ENCODE measurements at regions not wholly inside any gene's neighbourhood (a gene's known extent, or its start where the extent isn't known, plus 50 kb on each side); places are given as distances from the start of the nearest gene placed in this dataset.

- Mint-ChIP-seq H3K27me3 (ENCODE audit: low read depth) (no peaks in the 10 kb centered on the region), H3K4me1 (peaks cover 6 to 14% of the 10 kb centered on the region in 2 experiments), H3K9me3 (no peaks in the 10 kb centered on the region), H3K36me3 (ENCODE audit: insufficient read depth in 1 of 3, low read depth in 3 of 3) (no peaks in the 10 kb centered on the region), H3K27ac (no peak overlapping the region), H3K4me3 (no peak overlapping the region)
- Histone ChIP-seq H2AFZ (ENCODE audit: low read length) (no peak overlapping the region), H3K27me3 (ENCODE audit: insufficient read depth, low read length) (no peaks in the 10 kb centered on the region), H2BK15ac (ENCODE audit: low read depth, low read length) (no peak overlapping the region), H3K79me1 (ENCODE audit: insufficient read depth, low read depth, low read length, poor library complexity, severe bottlenecking) (no peaks in the 10 kb centered on the region), H3T11ph (ENCODE audit: low read length) (no peak overlapping the region), H2BK5ac (ENCODE audit: insufficient read length, low read length) (no peak overlapping the region), H3K27ac (ENCODE audit: insufficient read length, low read depth, low read length) (no peak overlapping the region), H4K8ac (replicated peaks; ENCODE audit: insufficient read length, low read depth, low read length) (no peak overlapping the region), H3K9me3 (ENCODE audit: control insufficient read depth, low read depth, low read length) (no peaks in the 10 kb centered on the region), H4K91ac (ENCODE audit: insufficient read length, low read depth, low read length) (no peak overlapping the region), H3K4me2 (ENCODE audit: insufficient read depth, insufficient read length, low read length) (no peak overlapping the region), H2BK20ac (ENCODE audit: low read depth, low read length, poor library complexity, severe bottlenecking) (no peak overlapping the region), H3K23ac (ENCODE audit: insufficient read length, low read depth, low read length) (no peak overlapping the region), H3K4me1 (ENCODE audit: insufficient read depth, low read length) (no peaks in the 10 kb centered on the region; the same call in 1 of the 2 replicates), H2BK12ac (ENCODE audit: insufficient read length, low read depth, low read length) (no peak overlapping the region), H2AK5ac (ENCODE audit: insufficient read length, low read length) (no peak overlapping the region), H4K20me1 (ENCODE audit: control insufficient read depth, insufficient read depth, insufficient read length) (no peaks in the 10 kb centered on the region), H3K79me2 (ENCODE audit: insufficient read depth, low read length) (no peaks in the 10 kb centered on the region), H3K9ac (ENCODE audit: extremely low read depth, insufficient read length, low read length) (no peak overlapping the region), H3K4ac (ENCODE audit: low read depth, low read length) (no peak overlapping the region), H2BK120ac (ENCODE audit: low read depth, low read length, poor library complexity, severe bottlenecking) (no peak overlapping the region), H3K14ac (ENCODE audit: insufficient read depth, low read length) (no peak overlapping the region), H3K56ac (ENCODE audit: insufficient read length, low read depth, low read length) (no peak overlapping the region), H3K23me2 (ENCODE audit: insufficient read length, low read depth, low read length, poor library complexity, severe bottlenecking) (no peaks in the 10 kb centered on the region), H4K5ac (ENCODE audit: insufficient read length, low read depth, low read length) (no peak overlapping the region), H3K18ac (ENCODE audit: insufficient read length, low read depth, low read length) (no peak overlapping the region)
- WGBS (ENCODE audit: extremely low coverage, insufficient read length, low lambda C conversion rate): no CpG with 5 or more reads among the region's 3 CpGs
- TF ChIP-seq CTCF (conservative IDR thresholded peaks at IDR 0.05): no peak
- DNase-seq: no peak
Measured at GRCh38 chr12:66956300-66956699, 277.4 kb upstream of the GRIP1 start.
